GM04504 (cell line): ENCODE measurements at regions not wholly inside any gene's neighbourhood (a gene's known extent, or its start where the extent isn't known, plus 50 kb on each side); places are given as distances from the start of the nearest gene placed in this dataset.

Experiments used
- DNase-seq: peaks from one replicate; pipeline ENCODE4 v3.0.0-alpha.2; 2012; ENCODE audit warnings: low read depth

DNA sequence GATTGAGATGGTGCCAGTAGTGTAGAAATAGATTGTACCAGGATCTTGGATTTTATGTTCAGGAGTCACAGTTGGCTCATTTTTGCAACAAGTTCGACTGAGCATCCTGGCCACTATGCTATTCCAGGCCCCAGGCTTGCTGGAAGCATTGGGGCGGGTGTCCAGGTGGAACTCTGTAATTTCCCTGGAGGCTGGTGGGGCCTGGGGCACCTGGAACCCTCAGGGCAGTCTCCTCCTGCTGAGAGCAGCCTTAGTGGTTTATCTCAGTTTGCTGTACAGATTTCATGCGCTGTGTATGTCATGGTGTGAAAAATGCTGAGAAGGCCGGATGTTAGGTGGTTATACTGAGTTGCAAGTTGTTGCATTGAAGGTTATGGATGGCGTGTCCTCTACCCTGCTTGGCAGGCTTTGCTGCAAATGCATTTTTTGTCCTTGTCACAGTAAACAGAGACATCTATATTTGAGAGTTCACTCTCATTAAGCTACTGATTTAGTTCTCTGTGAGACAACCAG, 135.1 kb upstream of the MYLIP start:
- no peak for DNase-seq

DNA sequence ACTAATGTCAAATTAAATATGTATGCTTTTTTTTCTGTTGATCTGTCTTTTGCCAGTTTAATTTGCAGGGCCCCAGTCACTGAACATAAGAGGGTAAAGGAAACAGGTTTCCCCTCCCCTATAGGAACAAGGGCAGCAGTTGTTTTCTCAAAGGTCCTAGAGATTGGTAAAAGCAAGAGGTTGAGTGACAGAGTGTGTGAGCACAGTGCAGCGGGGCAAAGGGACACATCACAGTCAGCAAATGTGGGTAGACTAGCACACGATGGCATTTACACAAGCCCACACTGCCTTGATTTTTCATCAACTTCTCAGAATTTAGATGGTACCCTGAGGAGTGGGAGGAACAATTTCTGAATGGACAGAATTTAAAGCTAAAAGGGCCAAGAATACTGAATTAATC, 138.7 kb upstream of the MYLIP start:
- no peak for DNase-seq

- DNase-seq = no peak
Measured at GRCh38 chr6:15989397-15989796, 139.5 kb upstream of the MYLIP start.

DNA sequence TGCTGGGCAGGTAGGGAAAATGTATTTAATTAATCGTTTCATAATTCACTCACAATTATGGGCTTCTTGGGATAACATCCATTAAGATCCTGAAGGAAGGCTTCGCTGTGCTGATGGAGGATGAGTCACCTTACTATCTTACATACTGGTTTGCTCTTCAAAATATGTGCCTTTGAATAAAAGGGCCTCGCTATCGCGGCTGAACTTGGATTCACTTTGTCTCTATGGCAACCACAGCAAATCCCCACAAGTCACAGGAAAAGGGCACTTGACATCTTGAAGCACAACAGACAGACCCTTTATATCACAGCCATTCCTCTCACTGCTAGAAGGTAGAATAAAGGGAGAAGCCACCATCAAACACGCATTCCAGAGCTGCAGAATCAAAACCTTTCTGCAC, 141.3 kb upstream of the MYLIP start:
- no peak for DNase-seq

DNA sequence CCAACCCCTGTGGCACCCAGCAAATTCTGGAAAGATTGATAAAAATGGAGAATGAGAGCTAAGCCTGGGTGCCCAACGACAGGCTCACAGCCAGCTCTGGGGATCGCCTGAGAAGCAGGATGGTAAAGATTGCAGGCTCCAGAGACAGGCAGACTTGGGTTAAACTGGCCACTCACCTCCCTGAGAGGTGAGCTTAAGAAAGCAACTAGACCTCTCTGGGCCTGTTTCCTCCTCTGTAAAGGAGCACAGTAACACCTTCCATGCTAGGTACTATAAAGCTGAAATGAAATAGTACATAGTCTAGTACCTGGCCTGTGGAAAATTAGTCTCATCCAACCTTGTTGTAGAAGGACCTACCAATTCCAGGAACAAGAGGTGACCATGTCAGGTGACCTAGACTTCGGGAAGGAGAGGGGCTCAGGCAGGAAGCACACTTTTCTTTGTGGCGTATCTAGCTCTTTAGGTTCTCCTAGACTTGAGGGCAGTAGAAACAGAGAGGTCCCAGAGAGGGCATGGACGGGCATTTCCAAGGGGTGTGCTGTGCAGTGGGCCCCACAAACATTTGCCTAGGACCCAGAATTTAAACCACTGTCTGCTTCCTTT, 142.8 kb upstream of the MYLIP start:
- no peak for DNase-seq

- no peak for DNase-seq
Measured at GRCh38 chr6:15985379-15985959, 143.4 kb upstream of the MYLIP start.

GRCh38 chr6:15981956-15982355, 146.9 kb upstream of the MYLIP start:
- DNase-seq = no peak

GRCh38 chr6:15980801-15981200, 148.1 kb upstream of the MYLIP start:
- no peak for DNase-seq

GRCh38 chr6:15978426-15978825, 150.5 kb upstream of the MYLIP start:
- DNase-seq = no peak

- no peak for DNase-seq
Measured at GRCh38 chr6:15977050-15977449, 151.8 kb upstream of the MYLIP start.

- no peak for DNase-seq
Measured at GRCh38 chr6:15974817-15975216, 154.1 kb upstream of the MYLIP start.

- no peak for DNase-seq
Measured at GRCh38 chr6:15970517-15970916, 158.4 kb upstream of the MYLIP start.

DNA sequence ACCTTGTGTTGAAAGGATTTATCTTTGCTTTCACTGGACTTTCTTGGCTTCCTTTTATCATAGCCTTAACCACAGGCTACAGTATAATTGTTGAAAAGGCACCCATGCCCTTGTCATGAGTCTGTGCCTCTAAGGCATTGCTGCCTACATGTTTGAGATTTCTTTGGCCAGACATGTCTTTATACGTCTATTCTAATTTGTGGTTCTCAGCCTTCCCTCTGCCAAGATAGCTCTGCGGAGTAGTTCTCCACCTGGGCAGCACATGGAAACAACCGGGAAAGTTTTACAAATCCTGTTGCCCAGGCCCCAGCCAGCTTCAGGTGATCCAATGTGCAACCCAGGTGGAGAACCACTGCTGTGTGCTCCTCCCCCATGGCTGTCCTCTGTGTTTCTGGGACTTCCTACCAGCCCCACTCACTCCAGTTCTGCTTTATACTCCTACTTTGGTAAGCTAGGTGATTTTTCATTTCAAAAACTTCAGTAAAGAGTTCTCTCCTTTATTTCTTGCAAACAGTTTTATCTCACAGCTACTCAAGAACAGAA, 159.6 kb upstream of the MYLIP start:
- DNase-seq = peak; percentile 13

- DNase-seq = no peak
Measured at GRCh38 chr6:15968519-15968918, 160.4 kb upstream of the MYLIP start.

GRCh38 chr6:15966000-15966520, 162.8 kb upstream of the MYLIP start:
- no peak for DNase-seq

DNA sequence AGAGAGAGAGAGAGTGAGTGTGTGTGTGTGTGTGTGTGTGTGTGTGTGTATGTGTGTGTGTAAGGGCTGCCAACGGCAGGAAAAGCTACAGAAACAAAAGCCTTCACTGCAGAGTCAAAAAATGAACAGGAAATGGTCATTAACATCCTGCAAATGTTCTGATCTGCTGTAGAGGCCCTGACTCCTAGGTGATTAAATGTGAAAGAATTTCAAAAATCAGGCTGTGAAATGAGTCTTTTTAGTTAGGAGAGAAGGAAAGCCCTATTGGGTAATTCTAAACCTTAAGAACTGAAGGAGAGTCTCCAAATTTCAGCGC, 166.5 kb upstream of the MYLIP start:
- peak; percentile 74 for DNase-seq

DNA sequence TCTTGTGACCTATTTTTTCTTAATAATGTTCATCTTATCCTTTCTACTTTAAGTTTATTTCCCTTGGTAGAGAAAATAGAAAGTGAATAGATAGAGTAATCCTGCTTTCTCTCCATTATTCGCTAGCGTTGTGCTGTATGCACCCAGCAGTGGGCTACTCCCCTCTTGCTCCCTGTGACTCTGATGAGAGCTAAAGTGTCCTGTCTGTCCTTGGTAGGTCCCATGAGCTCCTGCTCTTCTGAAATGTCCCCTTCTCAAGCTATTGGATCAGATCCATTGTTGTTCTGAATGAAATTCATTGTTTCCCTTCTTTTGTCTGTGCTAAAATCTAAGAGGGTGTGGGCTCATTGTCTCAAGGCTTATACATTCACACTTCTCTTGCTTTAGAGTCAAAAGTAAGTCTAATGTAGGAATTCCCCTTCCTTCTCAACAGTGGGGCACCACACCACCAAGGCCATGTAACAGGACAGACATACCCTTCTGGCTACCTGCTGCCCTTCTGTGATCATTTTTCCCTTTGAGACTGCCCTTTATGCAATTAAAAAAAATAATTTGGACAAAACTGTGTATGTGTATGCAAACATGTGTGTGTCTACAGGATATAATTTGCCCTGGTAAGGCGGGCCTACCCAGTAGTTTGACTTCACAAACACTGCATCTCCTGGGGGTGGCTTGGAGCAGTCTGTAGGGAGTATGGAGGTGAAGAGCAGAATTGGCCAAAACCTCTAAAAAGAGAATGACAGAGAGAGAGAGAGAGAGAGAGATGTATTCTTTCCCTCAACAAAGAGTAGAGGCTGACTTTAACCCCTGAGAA, 167.0 kb upstream of the MYLIP start:
- DNase-seq = no peak

GRCh38 chr6:15960740-15961634, 167.9 kb upstream of the MYLIP start:
- no peak for DNase-seq

- DNase-seq = no peak
Measured at GRCh38 chr6:15957655-15958169, 171.2 kb upstream of the MYLIP start.

DNA sequence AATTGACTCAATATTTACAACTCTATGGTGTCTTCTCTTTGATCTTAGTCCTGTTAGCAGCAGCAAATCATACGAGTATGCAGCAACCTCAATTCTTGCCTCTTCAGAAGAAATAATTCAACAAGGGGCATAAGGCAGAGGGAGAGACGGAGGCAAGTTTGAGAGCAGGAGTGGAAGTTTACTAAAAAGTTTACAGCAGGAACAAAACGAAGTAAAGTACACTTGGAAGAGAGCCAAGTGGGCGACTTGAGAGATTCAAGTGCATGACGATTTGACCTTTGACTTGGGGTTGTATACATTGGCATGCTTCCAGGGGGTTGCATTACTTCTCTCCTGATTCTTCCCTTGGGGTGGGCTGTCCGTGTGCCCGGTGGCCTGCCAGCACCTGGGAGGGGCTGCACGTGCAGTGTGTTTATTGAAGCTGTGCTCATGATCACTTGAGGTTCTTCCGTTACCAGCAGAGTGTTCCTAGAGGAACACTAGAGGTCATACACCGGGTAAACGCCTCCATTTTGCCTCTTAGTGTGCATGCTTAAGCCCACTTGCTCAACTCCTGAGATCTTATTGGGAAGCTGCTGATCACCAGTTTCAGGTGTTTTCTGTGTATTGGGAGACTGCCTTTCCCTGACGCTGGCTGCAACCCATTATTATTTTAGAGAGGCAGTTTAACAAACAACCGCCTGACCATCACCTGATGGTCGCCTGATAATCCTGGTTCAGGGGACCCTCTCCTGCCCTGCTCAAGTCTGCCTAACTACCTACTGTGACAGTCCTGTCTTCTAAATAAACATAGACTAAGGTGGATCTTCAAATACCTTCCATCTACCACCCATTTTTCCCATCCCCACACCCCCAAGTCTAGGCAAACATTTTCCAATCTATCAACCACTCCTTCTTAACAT, 172.4 kb upstream of the MYLIP start:
- DNase-seq = no peak

DNA sequence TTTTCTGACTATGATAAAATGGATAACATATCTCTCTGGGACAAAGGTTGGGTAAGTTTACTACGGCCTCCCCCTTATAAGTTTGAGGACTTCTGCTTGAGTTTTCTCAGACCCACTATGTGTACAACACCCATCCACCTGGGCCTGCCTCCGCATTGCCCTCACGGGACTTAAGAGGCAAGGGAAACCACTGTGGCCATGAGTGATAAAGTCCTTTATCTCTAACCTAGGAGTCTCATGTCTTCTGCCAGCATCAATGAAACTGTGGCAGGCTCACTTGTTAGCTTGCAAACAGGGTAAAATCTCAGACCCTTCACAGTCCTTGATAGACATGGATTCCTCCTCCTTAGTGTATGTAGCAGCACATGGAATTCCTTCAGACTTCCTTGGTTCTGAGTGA, 173.4 kb upstream of the MYLIP start:
- no peak for DNase-seq
